NT2/D1 (cell line): ENCODE measurements at regions not wholly inside any gene's neighbourhood (a gene's known extent, or its start where the extent isn't known, plus 50 kb on each side); places are given as distances from the start of the nearest gene placed in this dataset.

Source experiments
- YY1 ChIP-seq: IDR thresholded peaks from 2 replicates; pipeline ENCODE4 v1.6.1; 2011; ENCODE audit not compliant: insufficient read length, insufficient read depth
- ZNF274 ChIP-seq: IDR thresholded peaks from 2 replicates; pipeline ENCODE4 v1.6.1; 2011; ENCODE audit warnings: mild to moderate bottlenecking, low read depth, low read length

DNA sequence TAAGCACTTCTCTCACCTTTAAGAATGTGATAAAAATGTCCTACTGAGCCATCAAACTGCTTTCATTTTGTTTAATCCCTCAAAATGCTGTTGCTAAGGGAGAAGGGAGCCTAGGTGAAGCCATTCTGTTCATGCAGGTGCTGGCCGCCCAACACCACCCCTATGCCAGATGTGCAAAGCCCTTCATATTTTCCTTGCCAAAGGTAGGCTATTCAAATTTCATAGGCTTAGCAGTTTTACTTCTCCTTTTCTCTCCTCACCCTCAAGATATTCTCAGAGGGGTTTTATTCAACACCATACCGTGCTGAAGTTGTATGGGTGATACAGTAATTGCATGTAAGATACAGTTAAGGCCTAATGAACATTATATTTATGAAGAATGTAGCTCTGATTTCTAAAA, 461.7 kb downstream of the GXYLT1 start:
- TF ChIP-seq YY1, result no peak
- no peak for TF ChIP-seq ZNF274
